Brain microvascular endothelial cell (primary cell): ENCODE measurements at regions not wholly inside any gene's neighbourhood (a gene's known extent, or its start where the extent isn't known, plus 50 kb on each side); places are given as distances from the start of the nearest gene placed in this dataset.
A peak's percentile ranks its signal among the peaks of the same experiment; 100 is the strongest.

Source experiments
- DNase-seq: peaks from one replicate; pipeline ENCODE4 v3.0.0-alpha.2; 2020
- H3K27ac ChIP-seq: fragments of 250-450 bp; sonication (Bioruptor Pico); 2 replicates; pipeline ENCODE4 v1.5.1; 2020; ENCODE audit warnings: mild to moderate bottlenecking, moderate library complexity
- H3K27me3 ChIP-seq: fragments of 250-450 bp; sonication (Bioruptor Pico); replicated peaks from 2 replicates; pipeline ENCODE4 v1.5.1; 2020; ENCODE audit warnings: mild to moderate bottlenecking
- H3K36me3 ChIP-seq: fragments of 250-450 bp; sonication (Bioruptor Pico); replicated peaks from 2 replicates; pipeline ENCODE4 v1.5.1; 2020; ENCODE audit warnings: mild to moderate bottlenecking
- H3K4me3 ChIP-seq: 2 replicates; pipeline ENCODE4 v1.5.1; 2011; ENCODE audit warnings: low read depth, mild to moderate bottlenecking, control low read depth, low read length, moderate library complexity
- CTCF ChIP-seq: IDR thresholded peaks from 2 replicates; pipeline ENCODE4 v1.5.1; 2011; ENCODE audit warnings: low read depth, mild to moderate bottlenecking, moderate library complexity, low read length, control low read depth, inconsistent platforms; ENCODE audit errors: missing control alignments
- in situ Hi-C: cut with HindIII; loops from 2 replicates; pipeline ENCODE4 v1.10.0; 2017; ENCODE audit warnings: low sequenced_read_pairs, low pct_ligation_motif_present

- Histone ChIP-seq H3K4me3 (no peak overlapping the region), H3K36me3 (no peaks in the 10 kb centered on the region), H3K27me3 (no peaks in the 10 kb centered on the region), H3K27ac (no peak overlapping the region)
- no peak for TF ChIP-seq CTCF
- DNase-seq: no peak
- in situ Hi-C loops: no loop called here
Observed at GRCh38 chr7:96426685-96427084, 104.8 kb upstream of the SLC25A13 start.

- DNase-seq: peak; percentile 37
- in situ Hi-C loops: no loop called here
- no peak overlapping the region for H3K4me3 ChIP-seq
- TF ChIP-seq CTCF: no peak
- H3K27me3 ChIP-seq: no peaks in the 10 kb centered on the region
- H3K27ac ChIP-seq: no peak overlapping the region
- H3K36me3 ChIP-seq: no peaks in the 10 kb centered on the region
Observed at GRCh38 chr7:96426027-96426426, 104.1 kb upstream of the SLC25A13 start.

- no peak overlapping the region for H3K4me3 ChIP-seq
- H3K36me3 ChIP-seq: no peaks in the 10 kb centered on the region
- H3K27ac ChIP-seq: no peak overlapping the region
- no peak for DNase-seq
- H3K27me3 ChIP-seq: no peaks in the 10 kb centered on the region
- no peak for TF ChIP-seq CTCF
- in situ Hi-C loops: no loop called here
Observed at GRCh38 chr7:96424411-96424810, 102.5 kb upstream of the SLC25A13 start.

DNA sequence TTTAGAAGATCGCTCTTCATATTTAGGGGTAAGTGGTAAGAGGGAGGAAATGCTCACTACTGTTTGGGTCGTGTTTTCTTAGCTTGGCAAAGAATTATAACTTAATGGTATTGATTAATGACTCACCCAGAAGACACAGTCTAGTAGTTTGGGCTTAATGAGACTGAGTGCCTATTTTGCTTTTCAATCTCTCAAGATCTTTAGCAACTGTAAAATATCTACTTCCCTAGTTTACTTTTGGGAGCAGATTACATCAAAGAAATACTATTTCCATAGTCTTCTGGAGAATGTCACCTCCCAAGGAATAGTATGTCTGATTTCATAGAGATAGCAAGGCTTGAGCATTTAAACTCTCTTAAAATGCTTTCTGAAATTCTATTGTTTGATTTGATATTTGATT, 100.5 kb upstream of the SLC25A13 start:
- no peak overlapping the region for H3K4me3 ChIP-seq
- no peaks in the 10 kb centered on the region for H3K36me3 ChIP-seq
- no peaks in the 10 kb centered on the region for H3K27me3 ChIP-seq
- no peak overlapping the region for H3K27ac ChIP-seq
- in situ Hi-C loops: no loop called here
- TF ChIP-seq CTCF: no peak
- no peak for DNase-seq

GRCh38 chr7:96418581-96418980, 96.7 kb upstream of the SLC25A13 start:
- no peaks in the 10 kb centered on the region for H3K27me3 ChIP-seq
- in situ Hi-C loops: no loop called here
- H3K27ac ChIP-seq: no peak overlapping the region
- DNase-seq: no peak
- no peak for TF ChIP-seq CTCF
- no peaks in the 10 kb centered on the region for H3K36me3 ChIP-seq
- H3K4me3 ChIP-seq: no peak overlapping the region

DNA sequence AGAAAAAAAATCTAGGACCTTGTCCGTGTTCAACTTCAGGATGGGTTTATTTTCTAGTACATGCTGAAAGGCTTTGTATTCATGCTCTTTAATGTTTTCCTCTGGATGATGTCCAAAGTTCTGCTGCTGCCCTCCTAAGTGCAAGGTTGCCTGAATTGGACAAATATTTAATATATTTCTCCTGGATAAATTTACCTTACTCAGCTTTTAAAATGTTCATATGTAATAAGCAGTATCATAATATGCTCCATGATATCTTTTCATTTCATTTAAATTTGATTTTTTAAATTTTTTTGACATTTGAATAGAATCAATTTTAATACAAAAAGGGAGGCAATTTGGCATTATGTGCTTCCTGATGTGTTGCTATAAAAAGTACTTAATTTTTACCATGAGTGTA, 95.9 kb upstream of the SLC25A13 start:
- no peak for TF ChIP-seq CTCF
- H3K27ac ChIP-seq: no peak overlapping the region
- H3K4me3 ChIP-seq: no peak overlapping the region
- no peak for DNase-seq
- H3K27me3 ChIP-seq: no peaks in the 10 kb centered on the region
- no peaks in the 10 kb centered on the region for H3K36me3 ChIP-seq
- in situ Hi-C loops: no loop called here
